ENCODE measurements at regions not wholly inside any gene's neighbourhood (a gene's known extent, or its start where the extent isn't known, plus 50 kb on each side); places are given as distances from the start of the nearest gene placed in this dataset.

DNA sequence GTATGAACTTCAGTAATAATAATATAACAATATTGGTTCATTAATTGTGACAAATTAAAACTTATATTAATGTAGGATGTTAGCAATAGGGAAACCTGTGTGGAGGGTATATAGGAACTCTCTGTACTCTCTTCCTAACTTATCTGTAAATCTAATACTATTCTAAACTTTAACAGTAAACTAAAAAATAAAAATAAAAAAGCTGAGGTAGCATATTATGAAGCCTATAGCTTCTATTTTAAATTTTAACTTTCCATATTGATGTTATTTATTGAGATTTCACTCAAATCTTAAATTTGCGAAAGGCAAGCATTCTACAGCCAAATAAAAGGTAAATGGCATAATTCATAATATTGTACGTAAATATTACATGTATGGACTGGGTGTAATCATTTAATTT, 326.4 kb downstream of the MEI4 start:
- ATAC-seq, result no peak

DNA sequence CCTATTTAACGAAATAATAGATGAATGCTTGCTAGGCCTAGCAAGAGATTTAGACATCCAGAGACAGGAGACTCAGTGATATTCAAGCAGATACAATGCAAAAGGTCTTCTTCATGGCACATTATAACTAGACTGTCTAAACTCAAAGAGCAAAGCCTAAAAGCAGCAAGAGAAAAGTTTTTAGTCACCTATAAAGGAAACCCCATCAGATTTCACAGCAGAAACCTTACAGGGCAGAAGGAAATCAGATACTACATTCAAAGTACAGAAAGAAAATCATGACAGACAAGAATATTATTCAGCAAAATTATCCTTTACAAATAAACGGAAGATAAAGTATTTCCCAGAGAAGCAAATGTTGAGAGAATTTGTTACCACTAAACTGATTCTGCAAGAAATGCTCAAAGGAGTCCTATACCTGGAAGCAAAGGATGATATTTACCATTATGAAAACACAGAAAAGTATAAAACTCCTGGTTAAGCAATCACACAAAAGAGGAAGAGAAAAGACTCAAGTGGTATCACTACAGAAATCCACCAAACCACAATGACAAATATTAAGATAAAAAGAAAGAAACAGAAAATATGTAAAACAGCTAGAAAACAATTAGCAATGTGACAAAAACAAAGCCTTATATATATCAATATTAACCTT, 333.7 kb downstream of the MEI4 start:
- no peak for ATAC-seq

DNA sequence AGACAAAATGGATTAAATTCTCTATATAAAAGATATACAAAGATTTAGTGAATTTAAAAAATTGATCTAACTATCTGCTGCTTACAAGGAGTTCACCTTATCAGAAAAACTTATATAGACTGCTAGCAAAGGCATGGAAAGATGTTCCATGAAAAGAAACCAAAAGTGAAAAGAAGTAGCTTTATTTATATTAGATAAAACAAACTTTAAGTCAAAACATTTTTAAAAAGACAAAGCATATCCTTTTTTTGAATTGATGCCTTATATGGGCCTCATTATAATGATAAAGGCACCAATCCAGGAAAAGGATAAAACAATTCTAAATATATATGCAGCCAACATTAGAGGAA, 334.2 kb downstream of the MEI4 start:
- no peak for ATAC-seq

DNA sequence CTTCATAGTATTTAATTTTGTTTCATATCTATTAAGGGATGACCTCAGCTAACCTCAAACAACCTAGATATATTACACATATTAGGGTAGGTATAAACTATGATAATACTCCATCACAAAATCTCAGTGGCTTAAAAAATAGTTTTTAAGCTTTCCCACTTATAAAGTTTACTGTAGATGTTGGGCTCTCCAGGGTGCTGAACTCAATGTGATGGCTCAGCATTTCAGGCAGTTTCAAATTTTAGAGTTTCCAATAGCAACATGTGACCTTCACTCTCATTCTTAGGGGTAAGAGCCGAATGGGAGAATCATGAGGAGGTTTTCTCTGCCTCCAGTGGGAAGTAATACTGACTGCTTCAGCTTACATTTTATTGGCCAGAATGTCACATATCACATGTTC, 357.3 kb downstream of the MEI4 start:
- no peak for ATAC-seq

DNA sequence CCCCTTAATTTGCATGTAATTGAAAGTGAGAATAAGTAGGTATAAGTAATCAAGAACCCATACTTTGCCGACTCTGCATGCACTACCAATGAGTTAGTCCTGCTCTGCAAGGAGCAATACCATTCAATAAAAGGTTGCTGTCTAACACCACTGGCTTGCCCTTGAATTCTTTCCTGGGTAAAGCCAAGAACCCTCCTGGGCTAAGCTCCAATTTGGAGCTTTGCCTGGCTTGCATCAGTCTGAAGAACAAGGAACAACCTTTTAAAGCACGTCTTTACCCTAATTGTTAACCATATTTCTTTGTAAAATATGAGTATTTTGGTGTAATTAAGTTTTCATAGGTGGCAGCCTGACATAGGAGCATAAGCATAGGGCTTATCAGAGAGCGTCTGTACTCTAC, 367.7 kb downstream of the MEI4 start:
- ATAC-seq, result no peak

DNA sequence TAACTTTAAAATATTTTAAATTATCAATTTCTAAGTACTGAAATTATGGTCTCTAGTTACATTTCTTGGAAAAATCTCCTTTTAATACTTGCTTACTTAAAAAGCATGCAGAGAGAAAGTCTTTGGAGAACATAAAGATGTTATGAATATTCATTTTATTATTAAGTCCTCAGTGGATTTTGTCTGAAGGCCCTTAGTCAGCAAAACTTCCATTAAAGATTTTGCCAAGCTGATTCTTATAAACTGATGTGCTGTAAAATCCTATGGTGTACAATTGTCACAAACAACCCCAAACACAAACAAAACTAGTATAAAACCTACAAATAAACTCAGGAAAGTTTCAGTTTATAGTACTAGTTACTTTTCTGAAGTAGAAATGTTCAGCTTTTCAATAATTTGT, 372.7 kb downstream of the MEI4 start:
- no peak for ATAC-seq

GRCh38 chr6:78031228-78031627, 378.4 kb downstream of the MEI4 start:
- ATAC-seq, result no peak

DNA sequence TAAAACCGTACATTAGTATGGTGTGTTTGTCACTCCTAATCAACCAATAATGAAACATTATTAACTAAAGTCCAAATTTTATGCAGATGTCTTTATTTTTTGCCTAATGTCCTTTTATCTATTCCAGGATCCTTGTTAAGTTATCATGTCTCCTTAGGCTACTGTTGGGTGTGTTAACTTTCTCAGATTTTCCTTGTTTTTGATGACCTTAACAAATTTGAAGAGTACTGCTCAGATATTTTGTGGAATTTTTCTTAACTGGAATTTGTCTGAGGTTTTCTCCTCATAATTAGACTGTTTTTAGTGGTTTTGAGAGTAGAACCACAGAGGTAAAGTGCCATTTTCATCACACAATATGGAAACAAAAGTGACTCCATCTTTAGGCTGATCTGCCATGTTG, 406.3 kb downstream of the MEI4 start:
- ATAC-seq, result no peak

- no peak for ATAC-seq
These were observed 410.2 kb downstream of the MEI4 start for GRCh38 chr6:78062993-78063392.

- ATAC-seq, result no peak
These were observed 423.5 kb downstream of the MEI4 start for GRCh38 chr6:78076371-78076770.

DNA sequence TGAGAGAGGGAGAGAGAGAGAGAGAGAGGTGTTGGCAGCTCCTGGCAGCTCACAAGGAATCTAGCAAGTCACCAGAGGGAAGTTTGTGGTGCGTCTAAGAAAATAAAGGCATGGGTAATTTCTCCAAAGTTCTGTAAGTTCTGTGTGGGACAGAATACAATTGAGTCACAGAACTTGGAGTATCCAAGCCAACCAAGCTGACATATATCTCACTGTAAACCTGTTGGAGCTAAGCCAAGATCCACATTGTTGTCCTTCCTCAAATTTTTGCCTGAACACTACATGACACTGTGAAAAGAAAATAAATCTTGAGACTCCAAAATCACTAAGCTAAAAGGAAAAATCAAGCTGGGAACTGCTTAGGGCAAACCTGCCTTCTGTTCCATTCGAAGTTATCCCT, 436.7 kb downstream of the MEI4 start:
- ATAC-seq, result no peak

DNA sequence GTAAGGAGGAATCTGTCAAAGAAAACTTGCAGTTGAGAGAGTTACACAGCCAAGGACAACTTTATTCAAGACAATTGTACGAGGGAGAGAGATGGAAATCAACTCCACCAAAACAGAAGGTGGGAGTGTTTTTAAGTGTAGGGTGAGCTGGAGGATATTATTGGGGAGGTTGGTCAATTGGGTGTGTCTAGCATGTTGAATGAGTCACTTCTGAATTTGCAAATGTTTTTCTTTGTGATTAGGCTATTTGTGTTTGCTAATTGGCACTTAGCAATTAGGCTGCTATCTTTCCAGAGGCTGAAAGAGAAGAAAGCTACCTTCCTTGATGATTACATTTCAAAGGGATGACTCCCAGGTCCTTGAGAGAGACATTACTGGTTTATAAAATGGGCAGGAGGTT, 441.1 kb downstream of the MEI4 start:
- no peak for ATAC-seq

DNA sequence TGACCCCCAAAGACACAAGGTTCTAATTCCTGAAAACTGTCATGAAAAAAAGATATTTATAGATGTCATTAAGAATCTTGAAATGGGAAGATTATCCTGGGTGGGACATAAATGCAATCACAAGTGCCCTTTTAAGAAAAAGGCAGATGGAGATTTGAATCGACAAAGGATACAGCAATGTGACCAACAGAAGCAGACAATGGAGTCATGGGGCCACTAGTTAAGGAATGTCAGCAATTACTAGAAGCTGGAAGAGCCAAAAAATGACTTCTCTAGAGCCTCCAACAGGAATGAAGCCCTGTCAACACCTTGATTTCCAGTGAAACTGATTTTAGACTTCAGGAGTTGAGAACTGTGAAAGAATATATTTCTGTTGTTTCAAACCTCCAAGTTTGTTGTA, 448.5 kb downstream of the MEI4 start:
- no peak for ATAC-seq

GRCh38 chr6:78110641-78111040, 457.8 kb downstream of the MEI4 start:
- no peak for ATAC-seq

DNA sequence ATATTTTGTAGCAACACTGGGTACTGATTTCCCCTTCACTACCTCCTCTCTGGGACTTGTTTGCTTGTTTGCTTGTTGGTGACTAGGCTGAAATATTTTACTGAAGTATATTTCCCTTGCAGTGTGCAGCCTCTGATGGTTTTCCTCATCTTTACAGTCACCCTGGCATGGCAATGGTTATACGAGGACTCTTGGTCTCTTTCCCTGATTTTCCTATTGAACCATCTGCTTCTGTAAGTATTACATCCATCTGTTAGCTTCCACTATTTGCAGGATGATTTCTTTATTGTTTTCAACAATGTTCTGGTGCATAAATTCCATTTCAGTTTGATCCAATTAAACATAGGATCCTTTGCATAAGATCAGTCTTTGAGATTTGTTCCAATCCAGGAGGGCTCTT, 465.1 kb downstream of the MEI4 start:
- no peak for ATAC-seq

DNA sequence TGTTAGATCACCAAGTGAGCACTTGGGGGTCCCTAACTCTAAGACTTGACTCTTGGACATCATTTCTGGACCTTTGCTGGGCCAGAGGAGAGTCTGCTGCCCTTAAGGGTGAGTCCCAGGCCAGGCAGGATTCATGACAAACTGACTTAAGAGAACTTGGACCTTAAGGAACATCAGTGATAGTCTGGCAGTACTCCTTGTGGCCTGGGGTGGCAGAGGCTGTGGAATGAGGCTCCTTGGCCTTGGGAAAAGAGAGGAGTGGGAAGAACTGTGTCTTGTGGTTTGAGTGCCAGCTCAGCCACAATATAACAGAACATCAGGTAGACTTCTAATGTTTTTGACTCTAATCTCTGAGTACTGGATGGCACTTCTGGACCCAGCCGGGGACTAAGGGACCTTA, 478.7 kb downstream of the MEI4 start:
- no peak for ATAC-seq

- ATAC-seq, result no peak
These were observed 480.0 kb downstream of the MEI4 start for GRCh38 chr6:78132671-78133410.

- no peak for ATAC-seq
These were observed 497.6 kb downstream of the MEI4 start for GRCh38 chr6:78150425-78150824.

GRCh38 chr6:78153976-78154375, 501.1 kb downstream of the MEI4 start:
- ATAC-seq, result no peak

DNA sequence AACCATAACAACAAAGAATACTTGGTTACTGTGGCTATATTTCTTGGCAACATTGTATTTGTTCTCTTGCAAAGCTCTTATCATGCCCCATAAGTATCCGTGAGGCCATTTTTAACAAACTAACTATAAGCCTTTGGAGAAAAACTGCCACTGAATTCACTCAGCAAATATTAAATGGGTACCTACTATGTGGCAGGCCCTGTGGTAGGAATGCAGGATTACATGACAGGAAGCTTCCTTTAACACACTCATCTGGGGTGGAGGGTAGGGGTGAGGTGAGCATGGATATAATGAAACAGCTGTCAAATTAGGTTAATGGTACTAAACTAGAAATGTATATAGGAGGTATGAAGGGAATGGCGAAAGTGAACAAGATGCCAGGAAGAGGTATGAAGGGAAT, 504.8 kb downstream of the MEI4 start:
- no peak for ATAC-seq

- no peak for ATAC-seq
These were observed 536.1 kb downstream of the MEI4 start for GRCh38 chr6:78188891-78189290.

GRCh38 chr6:78192057-78192456, 539.2 kb downstream of the MEI4 start:
- ATAC-seq, result no peak

DNA sequence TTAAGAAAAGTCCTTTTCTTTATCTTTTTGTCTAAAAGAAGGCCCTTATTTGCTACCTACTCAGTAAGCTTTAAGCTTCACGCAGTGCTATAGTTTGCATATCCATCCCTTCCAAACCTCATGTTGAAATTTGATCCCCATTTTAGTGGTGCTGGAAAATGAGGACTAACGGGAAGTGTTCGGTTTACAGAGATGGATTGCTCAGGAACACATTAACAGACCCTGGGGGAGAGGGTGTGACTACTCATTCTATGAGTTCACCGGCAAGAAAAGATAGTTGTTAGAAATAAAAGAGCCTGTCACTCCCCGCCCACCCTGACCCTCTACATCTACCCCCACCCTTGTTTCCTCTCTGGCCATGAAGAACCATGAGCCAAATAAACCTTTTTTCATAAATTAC, 546.2 kb downstream of the MEI4 start:
- no peak for ATAC-seq

GRCh38 chr6:78222226-78222625, 569.4 kb downstream of the MEI4 start:
- no peak for ATAC-seq

GRCh38 chr6:78231002-78231401, 578.2 kb downstream of the MEI4 start:
- no peak for ATAC-seq
